SKM-1 (cell line): ENCODE measurements at regions not wholly inside any gene's neighbourhood (a gene's known extent, or its start where the extent isn't known, plus 50 kb on each side); places are given as distances from the start of the nearest gene placed in this dataset.
A peak's percentile ranks its signal among the peaks of the same experiment; 100 is the strongest.
"Not testable (repeated sequence)": the region's sequence is repeated elsewhere in the genome, so short reads cannot be mapped to it uniquely, and the experiment has no call there.

Experiments used
- DNase-seq: peaks from one replicate; lab custom pipeline; 2025; ENCODE audit not compliant: unreplicated experiment; lab: John Stamatoyannopoulos, UW

GRCh38 chr1:99361406-99361805 lies 97.1 kb downstream of the PLPPR4 start:
- DNase-seq = no peak

GRCh38 chr1:99363531-99363930 lies 99.2 kb downstream of the PLPPR4 start:
- no peak for DNase-seq

- DNase-seq = no peak
Measured at GRCh38 chr1:99365141-99365540, 100.8 kb downstream of the PLPPR4 start.

- DNase-seq = no peak
Measured at GRCh38 chr1:99365545-99365944, 101.3 kb downstream of the PLPPR4 start.

- no peak for DNase-seq
Measured at GRCh38 chr1:99369154-99369553, 104.9 kb downstream of the PLPPR4 start.

GRCh38 chr1:99370476-99370875 lies 106.2 kb downstream of the PLPPR4 start:
- DNase-seq = peak; percentile 43

GRCh38 chr1:99371413-99371812 lies 107.1 kb downstream of the PLPPR4 start:
- no peak for DNase-seq

- no peak for DNase-seq
Measured at GRCh38 chr1:99374109-99374508, 109.8 kb downstream of the PLPPR4 start.

- DNase-seq = not testable (repeated sequence)
Measured at GRCh38 chr1:99374693-99375092, 110.4 kb downstream of the PLPPR4 start.

- no peak for DNase-seq
Measured at GRCh38 chr1:99384021-99384420, 119.7 kb downstream of the PLPPR4 start.

GRCh38 chr1:99385852-99386251 lies 121.6 kb downstream of the PLPPR4 start:
- no peak for DNase-seq

GRCh38 chr1:99396389-99396788 lies 132.1 kb downstream of the PLPPR4 start:
- DNase-seq = no peak

GRCh38 chr1:99397029-99397428 lies 132.7 kb downstream of the PLPPR4 start:
- DNase-seq = no peak

- no peak for DNase-seq
Measured at GRCh38 chr1:99397863-99398262, 133.6 kb downstream of the PLPPR4 start.

GRCh38 chr1:99401556-99401955 lies 137.3 kb downstream of the PLPPR4 start:
- DNase-seq = not testable (repeated sequence)

GRCh38 chr1:99404399-99404798 lies 140.1 kb downstream of the PLPPR4 start:
- not testable (repeated sequence) for DNase-seq

GRCh38 chr1:99405325-99405724 lies 141.0 kb downstream of the PLPPR4 start:
- DNase-seq = not testable (repeated sequence)

- DNase-seq = no peak
Measured at GRCh38 chr1:99407018-99407417, 142.7 kb downstream of the PLPPR4 start.

GRCh38 chr1:99424087-99424486 lies 159.8 kb downstream of the PLPPR4 start:
- DNase-seq = no peak

GRCh38 chr1:99429754-99430153 lies 165.5 kb downstream of the PLPPR4 start:
- no peak for DNase-seq

GRCh38 chr1:99438656-99439230 lies 174.5 kb downstream of the PLPPR4 start:
- no peak for DNase-seq

- no peak for DNase-seq
Measured at GRCh38 chr1:99439433-99440075, 175.3 kb downstream of the PLPPR4 start.
